ACC112 (cell line): ENCODE measurements at regions not wholly inside any gene's neighbourhood (a gene's known extent, or its start where the extent isn't known, plus 50 kb on each side); places are given as distances from the start of the nearest gene placed in this dataset.

Source experiments
- H2AFZ ChIP-seq: fragments of 200-600 bp; sonication (generic); one replicate; pipeline ENCODE4 v1.6.0; 2017; ENCODE audit warnings: antibody characterized with exemption, low read length; ENCODE audit not compliant: unreplicated experiment
- H3K27ac ChIP-seq: fragments of 200-600 bp; sonication (generic); 2 replicates; pipeline ENCODE4 v1.5.1; 2014; ENCODE audit warnings: low read depth, mild to moderate bottlenecking, antibody characterized with exemption, low read length, moderate library complexity
- H3K27me3 ChIP-seq: fragments of 200-600 bp; sonication (generic); 2 replicates; pipeline ENCODE4 v1.6.1; 2014; ENCODE audit warnings: mild to moderate bottlenecking, antibody characterized with exemption, low read length, moderate library complexity, mixed read lengths; ENCODE audit not compliant: insufficient read depth
- H3K36me3 ChIP-seq: fragments of 200-600 bp; sonication (generic); 2 replicates; pipeline ENCODE4 v1.6.1; 2016; ENCODE audit warnings: mild to moderate bottlenecking, antibody characterized with exemption, low read length, moderate library complexity, mixed read lengths; ENCODE audit not compliant: insufficient read depth
- H3K4me1 ChIP-seq: fragments of 200-600 bp; sonication (generic); one replicate; pipeline ENCODE4 v1.6.1; 2016; ENCODE audit warnings: low read length, mixed read lengths; ENCODE audit not compliant: insufficient read depth, unreplicated experiment, control insufficient read depth
- H3K4me3 ChIP-seq: fragments of 200-600 bp; sonication (generic); 2 replicates; pipeline ENCODE4 v1.5.1; 2014; ENCODE audit warnings: mild to moderate bottlenecking, low read depth, low read length
- H3K79me2 ChIP-seq: fragments of 200-600 bp; sonication (generic); one replicate; pipeline ENCODE4 v1.6.0; 2016; ENCODE audit warnings: low read length; ENCODE audit not compliant: control insufficient read depth, unreplicated experiment, insufficient read depth

DNA sequence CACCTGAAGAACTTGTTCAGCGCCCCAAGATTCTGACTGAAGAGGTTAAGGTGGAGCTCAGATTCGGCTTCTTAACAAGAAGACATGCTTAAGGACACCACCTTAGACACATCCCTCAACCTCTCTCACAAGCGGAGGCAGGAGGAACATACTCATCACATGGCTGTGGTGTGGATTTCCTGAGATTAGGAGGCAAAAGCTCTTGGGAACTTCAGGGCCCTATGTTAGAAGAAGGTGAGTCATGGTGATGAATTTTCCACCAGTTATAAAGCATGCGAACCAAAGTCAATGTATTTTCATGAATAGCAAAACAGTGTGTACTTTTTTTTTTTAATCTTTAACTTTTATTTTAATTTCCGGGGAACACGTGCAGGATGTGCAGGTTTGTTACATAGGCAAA is 212.2 kb upstream of the SUCLG2 start:
- H3K79me2 ChIP-seq = no peaks in the 10 kb centered on the region
- H3K36me3 ChIP-seq = no peaks in the 10 kb centered on the region
- H3K4me3 ChIP-seq = no peak overlapping the region
- H3K27ac ChIP-seq = no peak overlapping the region
- H3K27me3 ChIP-seq = no peaks in the 10 kb centered on the region
- no peaks in the 10 kb centered on the region for H3K4me1 ChIP-seq
- H2AFZ ChIP-seq = no peak overlapping the region

DNA sequence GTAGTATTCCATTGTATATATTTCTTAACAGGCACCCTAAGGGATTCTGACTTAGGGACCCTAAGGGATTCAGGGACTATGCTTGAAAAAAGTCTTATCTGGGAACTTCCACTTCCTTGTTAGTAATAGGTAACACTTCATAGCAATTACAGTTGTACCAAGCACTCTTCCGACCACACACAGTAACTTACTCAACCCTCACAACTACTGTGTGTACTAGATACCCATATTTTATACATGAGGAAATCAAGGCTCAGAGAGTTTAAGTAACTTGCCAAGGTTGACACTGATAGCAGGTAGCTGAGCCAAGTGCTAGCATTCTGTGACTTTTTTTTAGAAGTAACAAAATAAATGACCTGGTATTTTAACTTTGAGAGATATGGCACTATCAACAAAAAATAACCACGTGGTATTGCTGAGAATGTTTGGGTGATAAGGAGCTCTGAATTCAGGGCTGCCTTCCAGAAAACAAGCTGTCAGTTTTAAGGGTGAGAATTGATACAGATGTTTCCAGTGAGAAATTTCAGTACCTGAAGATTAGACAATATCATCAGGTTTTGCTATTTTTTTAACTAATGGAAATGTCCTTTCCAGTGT is 210.3 kb upstream of the SUCLG2 start:
- Histone ChIP-seq H3K4me3 (no peak overlapping the region), H3K4me1 (no peaks in the 10 kb centered on the region), H3K27me3 (no peaks in the 10 kb centered on the region), H3K36me3 (no peaks in the 10 kb centered on the region), H2AFZ (no peak overlapping the region), H3K27ac (no peak overlapping the region), H3K79me2 (no peaks in the 10 kb centered on the region)

DNA sequence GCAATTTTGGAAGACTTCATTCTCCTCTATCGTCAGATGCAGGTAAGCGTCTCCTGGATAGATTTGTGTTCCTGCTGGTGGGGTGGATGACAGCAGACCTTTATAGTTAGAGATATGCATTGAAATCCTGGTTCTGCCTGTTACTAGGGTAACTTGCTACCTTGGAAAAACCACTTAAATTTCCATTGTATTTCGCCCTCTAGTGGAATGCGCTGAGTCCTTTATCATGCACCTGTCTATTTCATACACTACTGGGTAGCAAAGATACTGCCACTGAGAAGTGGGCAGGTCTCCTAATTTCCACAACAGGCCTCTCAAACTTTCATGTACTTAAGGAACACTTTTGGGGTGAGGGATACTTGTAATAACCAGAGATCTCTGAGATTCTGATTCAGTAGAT is 209.5 kb upstream of the SUCLG2 start:
- no peak overlapping the region for H2AFZ ChIP-seq
- no peaks in the 10 kb centered on the region for H3K79me2 ChIP-seq

DNA sequence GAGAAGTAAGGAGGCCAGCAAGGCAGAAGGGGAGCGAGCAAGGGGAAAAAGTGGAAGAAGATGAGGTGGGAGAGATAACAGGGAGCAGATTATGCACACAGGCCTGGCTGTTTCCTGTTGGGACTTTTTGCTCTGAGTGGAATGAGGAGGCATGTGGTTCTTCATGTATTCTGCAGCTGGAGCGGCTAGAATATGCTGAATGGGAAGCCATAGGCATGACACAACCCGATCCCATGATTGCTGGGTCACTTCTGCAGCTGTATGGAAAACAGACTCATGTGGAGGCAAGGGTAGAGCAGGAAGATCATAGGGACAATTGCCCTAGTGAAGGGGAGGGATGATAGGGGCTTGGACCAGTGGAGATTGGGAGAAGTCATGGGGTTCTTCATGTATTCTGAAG is 206.0 kb upstream of the SUCLG2 start:
- H3K36me3 ChIP-seq = no peaks in the 10 kb centered on the region
- no peaks in the 10 kb centered on the region for H3K4me1 ChIP-seq
- H3K4me3 ChIP-seq = no peak overlapping the region
- no peaks in the 10 kb centered on the region for H3K27me3 ChIP-seq
- no peak overlapping the region for H3K27ac ChIP-seq
- no peaks in the 10 kb centered on the region for H3K79me2 ChIP-seq
- H2AFZ ChIP-seq = no peak overlapping the region

More for the DNA sequence above, 209.5 kb upstream of the SUCLG2 start:
- Histone ChIP-seq H3K27me3 (no peaks in the 10 kb centered on the region), H3K4me1 (no peaks in the 10 kb centered on the region), H3K36me3 (no peaks in the 10 kb centered on the region), H3K27ac (no peak overlapping the region), H3K4me3 (no peak overlapping the region)

DNA sequence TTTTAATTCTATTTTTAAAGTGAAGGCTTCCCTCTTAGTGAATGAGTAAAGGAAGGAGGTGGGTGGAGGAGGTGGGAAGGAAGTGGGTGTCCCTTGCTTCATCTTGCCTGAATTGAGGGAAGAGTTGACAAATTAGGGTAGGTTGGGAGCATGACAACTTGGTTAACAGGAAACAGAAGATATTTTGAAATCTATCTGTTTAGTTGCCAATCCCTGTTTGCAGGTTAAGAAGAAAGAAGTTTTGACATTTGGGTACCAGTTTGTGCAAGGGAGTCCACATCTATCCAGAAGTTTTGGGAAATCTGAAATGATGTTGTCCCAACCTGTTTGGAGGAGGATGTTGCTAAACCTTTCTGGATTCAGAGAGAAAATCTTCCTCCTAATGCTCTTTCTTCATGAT is 204.1 kb upstream of the SUCLG2 start:
- H3K4me1 ChIP-seq = no peaks in the 10 kb centered on the region
- H3K79me2 ChIP-seq = no peaks in the 10 kb centered on the region
- H3K36me3 ChIP-seq = no peaks in the 10 kb centered on the region
- no peak overlapping the region for H3K4me3 ChIP-seq
- no peaks in the 10 kb centered on the region for H3K27me3 ChIP-seq
- no peak overlapping the region for H3K27ac ChIP-seq
- H2AFZ ChIP-seq = no peak overlapping the region

DNA sequence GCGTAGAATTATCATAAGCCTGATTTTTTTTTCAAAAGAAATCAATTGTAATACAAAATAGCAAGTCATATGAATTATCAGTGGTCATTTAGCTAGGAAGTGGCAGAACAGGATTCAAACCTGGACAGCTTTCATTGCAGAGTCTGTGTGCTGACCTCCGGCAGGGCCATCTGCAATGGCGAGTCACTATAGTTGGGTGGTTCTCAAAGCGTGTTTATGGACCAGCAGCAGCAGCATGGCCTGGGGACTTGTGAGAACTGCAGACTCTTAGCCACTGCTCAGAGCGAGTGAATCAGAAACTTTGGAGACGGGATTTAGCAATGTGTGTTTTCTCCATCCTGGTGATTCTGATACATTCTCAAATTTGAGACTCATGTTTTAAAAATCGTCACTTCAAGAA is 202.3 kb upstream of the SUCLG2 start:
- H3K36me3 ChIP-seq = no peaks in the 10 kb centered on the region
- no peaks in the 10 kb centered on the region for H3K27me3 ChIP-seq
- no peak overlapping the region for H3K4me3 ChIP-seq
- H3K79me2 ChIP-seq = no peaks in the 10 kb centered on the region
- no peak overlapping the region for H3K27ac ChIP-seq
- no peaks in the 10 kb centered on the region for H3K4me1 ChIP-seq
- H2AFZ ChIP-seq = no peak overlapping the region

DNA sequence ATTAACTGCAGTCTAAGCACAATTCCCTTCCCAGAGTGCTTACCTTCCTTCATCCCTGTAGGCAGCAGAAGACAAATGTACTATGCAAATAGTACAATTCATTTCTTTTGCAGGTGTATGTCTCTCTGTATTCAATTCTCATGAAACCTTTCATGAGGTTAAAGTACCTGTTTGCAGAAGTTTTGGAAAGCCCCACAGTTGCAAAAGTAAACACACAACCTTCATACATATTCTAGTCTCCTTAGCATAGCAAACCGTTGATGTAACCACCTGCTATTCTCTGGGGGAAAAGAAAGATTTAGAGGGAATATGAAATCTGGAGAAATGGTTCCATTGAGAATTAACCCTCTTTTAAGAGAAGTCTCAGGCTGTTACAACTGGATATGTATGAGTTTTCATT is 200.3 kb upstream of the SUCLG2 start:
- H3K4me3 ChIP-seq = no peak overlapping the region
- no peak overlapping the region for H2AFZ ChIP-seq
- no peaks in the 10 kb centered on the region for H3K79me2 ChIP-seq
- H3K36me3 ChIP-seq = no peaks in the 10 kb centered on the region
- no peak overlapping the region for H3K27ac ChIP-seq
- no peaks in the 10 kb centered on the region for H3K27me3 ChIP-seq
- no peaks in the 10 kb centered on the region for H3K4me1 ChIP-seq

DNA sequence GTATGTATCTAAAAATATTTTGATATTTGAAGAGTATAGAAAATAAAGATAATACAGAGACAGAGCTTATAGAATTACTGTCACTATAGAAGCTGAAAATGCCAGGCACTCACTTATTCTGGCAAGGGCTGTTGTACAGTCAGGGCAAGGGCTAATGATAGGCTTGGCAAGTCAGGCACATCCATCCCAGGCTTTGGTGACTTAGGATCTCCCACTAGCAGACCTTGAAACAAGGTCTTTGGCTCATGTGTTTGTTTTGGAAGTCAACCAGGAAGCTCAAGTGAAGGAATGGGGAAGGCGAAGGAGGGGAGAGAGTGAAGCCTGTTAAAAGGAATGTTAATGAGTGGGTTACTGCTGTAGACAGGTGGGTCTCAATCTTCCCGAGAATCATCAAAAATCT is 199.1 kb upstream of the SUCLG2 start:
- Histone ChIP-seq H3K79me2 (no peaks in the 10 kb centered on the region), H3K4me1 (no peaks in the 10 kb centered on the region), H3K27ac (no peak overlapping the region), H3K27me3 (no peaks in the 10 kb centered on the region), H3K36me3 (no peaks in the 10 kb centered on the region), H2AFZ (no peak overlapping the region), H3K4me3 (no peak overlapping the region)

DNA sequence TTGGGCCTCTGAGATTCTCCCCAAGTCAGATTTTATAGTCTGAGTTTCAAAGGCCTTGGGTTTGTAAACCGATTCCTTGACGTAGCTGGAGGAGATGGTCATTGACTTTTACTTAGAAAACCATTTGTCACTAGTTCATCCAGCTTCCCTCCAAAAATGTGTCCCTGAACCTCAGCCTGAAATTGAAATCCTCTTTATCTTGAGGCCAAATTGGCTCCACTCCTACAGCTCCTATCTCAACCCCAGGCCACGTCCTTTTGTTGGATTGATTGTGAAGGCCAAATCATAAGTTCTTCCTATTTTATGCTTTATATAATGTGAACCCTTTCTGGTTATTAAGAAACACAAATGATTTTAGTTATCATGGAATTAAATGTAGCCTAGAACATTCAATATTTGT is 193.9 kb upstream of the SUCLG2 start:
- no peaks in the 10 kb centered on the region for H3K36me3 ChIP-seq
- no peak overlapping the region for H2AFZ ChIP-seq
- no peak overlapping the region for H3K27ac ChIP-seq
- no peaks in the 10 kb centered on the region for H3K27me3 ChIP-seq
- no peak overlapping the region for H3K4me3 ChIP-seq
- no peaks in the 10 kb centered on the region for H3K79me2 ChIP-seq
- no peaks in the 10 kb centered on the region for H3K4me1 ChIP-seq

DNA sequence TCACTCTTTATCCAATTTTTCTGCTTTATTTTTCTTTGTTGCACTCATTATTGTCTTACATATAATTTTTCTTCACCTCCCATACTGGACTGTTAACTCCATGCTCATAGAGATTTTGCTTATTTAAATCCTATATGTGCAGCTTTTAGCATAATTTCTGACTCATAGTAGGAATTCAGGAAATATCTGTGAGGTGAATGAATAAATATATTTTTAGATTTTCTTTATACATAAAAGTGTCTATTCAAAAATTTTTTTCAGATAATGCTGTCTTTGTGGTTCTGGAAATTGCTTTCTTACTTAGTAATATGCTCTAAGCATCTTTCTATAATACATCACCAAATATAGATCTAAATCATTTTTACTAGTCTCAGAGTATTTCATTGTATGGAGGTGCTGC is 191.8 kb upstream of the SUCLG2 start:
- H3K79me2 ChIP-seq = no peaks in the 10 kb centered on the region
- H3K36me3 ChIP-seq = no peaks in the 10 kb centered on the region
- H3K27me3 ChIP-seq = no peaks in the 10 kb centered on the region
- H2AFZ ChIP-seq = no peak overlapping the region
- H3K27ac ChIP-seq = no peak overlapping the region
- no peaks in the 10 kb centered on the region for H3K4me1 ChIP-seq
- no peak overlapping the region for H3K4me3 ChIP-seq

DNA sequence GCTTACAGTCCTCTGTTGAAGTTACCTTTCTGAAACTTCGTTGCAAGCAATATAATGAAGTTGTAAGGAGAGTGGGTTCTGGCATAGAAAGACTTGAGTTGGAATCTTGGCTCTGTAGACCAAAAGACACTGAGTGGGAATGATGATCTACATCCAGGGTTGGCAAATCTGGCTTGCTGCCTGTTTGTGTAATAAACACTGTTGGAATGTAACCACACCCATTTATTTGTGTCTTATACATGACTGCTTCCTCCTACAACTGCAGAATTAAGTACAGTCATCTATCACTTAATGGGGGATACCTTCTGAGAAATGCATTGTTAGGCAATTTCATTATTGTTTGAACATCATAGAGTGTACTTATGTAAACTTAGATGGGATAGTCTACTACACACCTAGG is 178.4 kb upstream of the SUCLG2 start:
- Histone ChIP-seq H3K4me3 (no peak overlapping the region), H2AFZ (no peak overlapping the region), H3K27me3 (no peaks in the 10 kb centered on the region), H3K79me2 (no peaks in the 10 kb centered on the region), H3K27ac (no peak overlapping the region), H3K4me1 (no peaks in the 10 kb centered on the region), H3K36me3 (no peaks in the 10 kb centered on the region)
